ENCODE measurements at regions not wholly inside any gene's neighbourhood (a gene's known extent, or its start where the extent isn't known, plus 50 kb on each side); places are given as distances from the start of the nearest gene placed in this dataset.

DNA sequence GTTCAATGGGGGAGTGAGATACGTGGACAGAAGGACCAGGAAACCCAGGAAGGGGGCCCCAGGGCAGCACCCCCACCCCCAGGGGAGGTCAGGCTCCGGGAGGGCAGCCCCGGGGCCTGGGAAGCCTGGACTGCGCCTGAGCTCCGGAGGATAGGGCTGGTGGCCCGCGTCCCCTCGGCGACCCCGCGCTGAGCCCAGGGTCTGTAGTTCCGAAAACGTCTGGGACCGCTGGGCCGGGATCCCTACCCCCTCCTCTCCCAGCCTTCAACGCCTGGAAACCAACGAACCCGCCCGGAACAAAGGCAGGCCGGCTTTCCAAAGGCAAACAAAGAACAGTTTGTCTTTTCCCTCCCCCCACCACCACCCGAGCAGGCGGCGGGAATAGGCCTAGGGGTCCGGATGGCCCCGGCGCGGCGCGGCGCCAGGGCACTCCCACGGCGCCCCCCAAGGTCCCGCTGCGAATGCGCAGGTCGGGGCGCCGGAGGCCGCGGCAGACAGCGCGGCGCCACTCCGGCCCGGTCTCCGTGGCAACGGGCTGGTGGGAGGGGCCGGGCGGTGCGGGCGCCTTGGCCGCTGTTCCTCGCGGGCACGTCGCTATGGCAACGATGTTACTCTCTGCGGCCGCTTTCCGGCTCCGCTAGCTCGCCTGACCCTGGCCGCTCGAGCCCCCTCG is 58.5 kb downstream of the IGLL1 start (continued):
- TF ChIP-seq, protein P1, sequence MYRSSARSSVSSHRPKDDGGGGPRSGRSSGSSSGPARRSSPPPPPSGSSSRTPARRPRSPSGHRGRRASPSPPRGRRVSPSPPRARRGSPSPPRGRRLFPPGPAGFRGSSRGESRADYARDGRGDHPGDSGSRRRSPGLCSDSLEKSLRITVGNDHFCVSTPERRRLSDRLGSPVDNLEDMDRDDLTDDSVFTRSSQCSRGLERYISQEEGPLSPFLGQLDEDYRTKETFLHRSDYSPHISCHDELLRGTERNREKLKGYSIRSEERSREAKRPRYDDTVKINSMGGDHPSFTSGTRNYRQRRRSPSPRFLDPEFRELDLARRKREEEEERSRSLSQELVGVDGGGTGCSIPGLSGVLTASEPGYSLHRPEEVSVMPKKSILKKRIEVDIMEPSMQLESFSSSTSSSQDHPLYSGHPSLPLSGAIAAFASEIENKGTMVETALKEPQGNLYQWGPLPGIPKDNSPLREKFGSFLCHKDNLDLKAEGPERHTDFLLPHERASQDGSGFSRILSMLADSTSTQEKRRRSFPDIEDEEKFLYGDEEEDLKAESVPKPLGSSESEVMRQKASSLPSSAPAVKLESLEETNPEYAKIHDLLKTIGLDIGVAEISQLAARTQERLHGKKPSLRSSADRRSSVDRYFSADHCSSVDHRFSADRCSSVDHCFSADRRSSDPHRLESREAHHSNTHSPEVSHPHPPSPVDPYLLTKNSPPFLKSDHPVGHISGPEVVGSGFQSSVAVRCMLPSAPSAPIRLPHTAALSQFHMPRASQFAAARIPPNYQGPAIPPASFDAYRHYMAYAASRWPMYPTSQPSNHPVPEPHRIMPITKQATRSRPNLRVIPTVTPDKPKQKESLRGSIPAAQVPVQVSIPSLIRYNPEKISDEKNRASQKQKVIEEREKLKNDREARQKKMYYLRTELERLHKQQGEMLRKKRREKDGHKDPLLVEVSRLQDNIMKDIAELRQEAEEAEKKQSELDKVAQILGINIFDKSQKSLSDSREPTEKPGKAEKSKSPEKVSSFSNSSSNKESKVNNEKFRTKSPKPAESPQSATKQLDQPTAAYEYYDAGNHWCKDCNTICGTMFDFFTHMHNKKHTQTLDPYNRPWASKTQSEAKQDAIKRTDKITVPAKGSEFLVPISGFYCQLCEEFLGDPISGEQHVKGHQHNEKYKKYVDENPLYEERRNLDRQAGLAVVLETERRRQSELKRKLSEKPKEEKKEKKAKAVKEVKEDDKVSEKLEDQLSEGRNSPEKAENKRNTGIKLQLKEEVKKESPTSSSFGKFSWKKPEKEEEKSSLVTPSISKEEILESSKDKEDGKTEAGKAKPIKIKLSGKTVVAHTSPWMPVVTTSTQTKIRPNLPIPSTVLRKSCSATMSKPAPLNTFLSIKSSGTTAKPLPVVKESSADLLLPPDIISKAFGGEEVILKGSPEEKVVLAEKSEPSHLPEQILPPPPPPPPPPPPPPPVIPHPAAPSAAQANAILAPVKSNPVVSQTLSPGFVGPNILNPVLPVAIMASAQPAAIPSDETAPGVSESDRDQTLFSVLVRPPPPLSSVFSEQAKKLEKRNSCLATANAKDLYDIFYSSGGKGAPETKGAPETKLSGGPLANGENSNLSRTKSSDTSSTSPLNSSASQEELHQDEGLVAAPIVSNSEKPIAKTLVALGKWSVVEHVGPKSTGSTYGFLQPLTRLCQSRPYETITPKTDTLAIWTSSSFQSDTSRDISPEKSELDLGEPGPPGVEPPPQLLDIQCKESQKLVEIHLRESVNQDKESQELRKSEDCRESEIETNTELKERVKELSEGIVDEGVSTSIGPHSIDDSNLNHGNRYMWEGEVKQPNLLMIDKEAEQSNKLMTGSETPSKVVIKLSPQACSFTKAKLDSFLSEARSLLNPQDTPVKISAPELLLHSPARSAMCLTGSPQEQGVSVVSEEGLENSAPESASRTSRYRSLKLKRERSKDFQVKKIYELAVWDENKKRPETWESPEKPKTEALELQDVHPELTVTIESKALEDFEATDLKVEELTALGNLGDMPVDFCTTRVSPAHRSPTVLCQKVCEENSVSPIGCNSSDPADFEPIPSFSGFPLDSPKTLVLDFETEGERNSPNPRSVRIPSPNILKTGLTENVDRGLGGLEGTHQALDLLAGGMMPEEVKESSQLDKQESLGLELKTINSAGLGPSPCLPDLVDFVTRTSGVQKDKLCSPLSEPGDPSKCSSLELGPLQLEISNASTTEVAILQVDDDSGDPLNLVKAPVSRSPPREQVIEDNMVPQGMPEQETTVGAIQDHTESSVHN (IDR thresholded peaks at IDR 0.05; ENCODE audit: borderline replicate concordance in 1 of 2, low read depth in 1 of 2), result no peak
- TF ChIP-seq BHLHE40 (IDR thresholded peaks at IDR 0.05; ENCODE audit: low read length), result no peak
- no peak for TF ChIP-seq ETS2 (tag; IDR thresholded peaks at IDR 0.05; ENCODE audit: borderline replicate concordance, poor library complexity, severe bottlenecking)
- no peak for TF ChIP-seq GTF2F1 (IDR thresholded peaks at IDR 0.05; ENCODE audit: low read depth, low read length)
- peak; percentile 25; the same call in 1 of the 2 replicates for TF ChIP-seq ESRRA (IDR thresholded peaks at IDR 0.05; ENCODE audit: borderline replicate concordance, low read depth)
- TF ChIP-seq, protein P2, sequence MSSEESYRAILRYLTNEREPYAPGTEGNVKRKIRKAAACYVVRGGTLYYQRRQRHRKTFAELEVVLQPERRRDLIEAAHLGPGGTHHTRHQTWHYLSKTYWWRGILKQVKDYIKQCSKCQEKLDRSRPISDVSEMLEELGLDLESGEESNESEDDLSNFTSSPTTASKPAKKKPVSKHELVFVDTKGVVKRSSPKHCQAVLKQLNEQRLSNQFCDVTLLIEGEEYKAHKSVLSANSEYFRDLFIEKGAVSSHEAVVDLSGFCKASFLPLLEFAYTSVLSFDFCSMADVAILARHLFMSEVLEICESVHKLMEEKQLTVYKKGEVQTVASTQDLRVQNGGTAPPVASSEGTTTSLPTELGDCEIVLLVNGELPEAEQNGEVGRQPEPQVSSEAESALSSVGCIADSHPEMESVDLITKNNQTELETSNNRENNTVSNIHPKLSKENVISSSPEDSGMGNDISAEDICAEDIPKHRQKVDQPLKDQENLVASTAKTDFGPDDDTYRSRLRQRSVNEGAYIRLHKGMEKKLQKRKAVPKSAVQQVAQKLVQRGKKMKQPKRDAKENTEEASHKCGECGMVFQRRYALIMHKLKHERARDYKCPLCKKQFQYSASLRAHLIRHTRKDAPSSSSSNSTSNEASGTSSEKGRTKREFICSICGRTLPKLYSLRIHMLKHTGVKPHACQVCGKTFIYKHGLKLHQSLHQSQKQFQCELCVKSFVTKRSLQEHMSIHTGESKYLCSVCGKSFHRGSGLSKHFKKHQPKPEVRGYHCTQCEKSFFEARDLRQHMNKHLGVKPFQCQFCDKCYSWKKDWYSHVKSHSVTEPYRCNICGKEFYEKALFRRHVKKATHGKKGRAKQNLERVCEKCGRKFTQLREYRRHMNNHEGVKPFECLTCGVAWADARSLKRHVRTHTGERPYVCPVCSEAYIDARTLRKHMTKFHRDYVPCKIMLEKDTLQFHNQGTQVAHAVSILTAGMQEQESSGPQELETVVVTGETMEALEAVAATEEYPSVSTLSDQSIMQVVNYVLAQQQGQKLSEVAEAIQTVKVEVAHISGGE (CRISPR knock-in tag; IDR thresholded peaks at IDR 0.05), result no peak
- no peak for TF ChIP-seq CBFA2T3 (IDR thresholded peaks at IDR 0.05)
- TF ChIP-seq PHF8 (IDR thresholded peaks at IDR 0.05; ENCODE audit: borderline replicate concordance, low read length), result peak; percentile 45; the same call in 1 of the 2 replicates
- 0 out of 2 replicates have a peak, but pooled peaks have one; percentile 10 for TF ChIP-seq SIN3B (IDR thresholded peaks at IDR 0.05; ENCODE audit: low read depth)
- TF ChIP-seq ZFP30 (CRISPR knock-in tag; IDR thresholded peaks at IDR 0.05; ENCODE audit: borderline replicate concordance), result no peak
- no peak for TF ChIP-seq ZNF23 (CRISPR knock-in tag; IDR thresholded peaks at IDR 0.05)
- TF ChIP-seq RB1 (IDR thresholded peaks at IDR 0.05; ENCODE audit: low read depth), result peak; percentile 74; the same call in 1 of the 2 replicates
- TF ChIP-seq, protein P3, sequence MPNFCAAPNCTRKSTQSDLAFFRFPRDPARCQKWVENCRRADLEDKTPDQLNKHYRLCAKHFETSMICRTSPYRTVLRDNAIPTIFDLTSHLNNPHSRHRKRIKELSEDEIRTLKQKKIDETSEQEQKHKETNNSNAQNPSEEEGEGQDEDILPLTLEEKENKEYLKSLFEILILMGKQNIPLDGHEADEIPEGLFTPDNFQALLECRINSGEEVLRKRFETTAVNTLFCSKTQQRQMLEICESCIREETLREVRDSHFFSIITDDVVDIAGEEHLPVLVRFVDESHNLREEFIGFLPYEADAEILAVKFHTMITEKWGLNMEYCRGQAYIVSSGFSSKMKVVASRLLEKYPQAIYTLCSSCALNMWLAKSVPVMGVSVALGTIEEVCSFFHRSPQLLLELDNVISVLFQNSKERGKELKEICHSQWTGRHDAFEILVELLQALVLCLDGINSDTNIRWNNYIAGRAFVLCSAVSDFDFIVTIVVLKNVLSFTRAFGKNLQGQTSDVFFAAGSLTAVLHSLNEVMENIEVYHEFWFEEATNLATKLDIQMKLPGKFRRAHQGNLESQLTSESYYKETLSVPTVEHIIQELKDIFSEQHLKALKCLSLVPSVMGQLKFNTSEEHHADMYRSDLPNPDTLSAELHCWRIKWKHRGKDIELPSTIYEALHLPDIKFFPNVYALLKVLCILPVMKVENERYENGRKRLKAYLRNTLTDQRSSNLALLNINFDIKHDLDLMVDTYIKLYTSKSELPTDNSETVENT (CRISPR knock-in tag; IDR thresholded peaks at IDR 0.05), result peak; percentile 58; the same call in 1 of the 2 replicates

Data from K562 (cell line).